ENCODE measurements at regions not wholly inside any gene's neighbourhood (a gene's known extent, or its start where the extent isn't known, plus 50 kb on each side); places are given as distances from the start of the nearest gene placed in this dataset.

DNA sequence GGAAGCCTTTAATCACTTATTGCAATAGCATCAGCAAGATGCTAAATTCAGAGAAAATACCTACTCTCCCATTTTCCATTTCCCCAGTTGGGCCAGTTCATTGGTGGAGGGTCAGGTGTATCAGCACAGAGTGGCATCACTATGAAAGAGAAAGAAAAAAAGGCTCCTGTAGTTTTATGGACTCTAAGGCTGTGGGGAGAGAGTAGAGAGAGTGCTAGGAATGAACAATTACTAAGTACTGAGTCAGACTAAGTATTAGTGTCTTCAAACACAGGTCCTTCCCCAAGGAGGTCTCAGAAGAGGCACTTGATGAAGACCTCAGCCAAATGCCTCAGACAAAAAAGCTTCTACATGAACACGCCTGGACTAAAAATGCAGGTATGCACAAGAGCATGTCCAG lies 1061.9 kb downstream of the FSTL5 start:
- no peak for DNase-seq

GRCh38 chr4:161097821-161098220 lies 1066.0 kb downstream of the FSTL5 start:
- DNase-seq = no peak

- no peak for DNase-seq
Measured at GRCh38 chr4:161061046-161061445, 1102.8 kb downstream of the FSTL5 start.

Measured in CD4-positive, alpha-beta T cell treated with Interleukin-21 for 1 hour (primary cell).